ENCODE measurements at regions not wholly inside any gene's neighbourhood (a gene's known extent, or its start where the extent isn't known, plus 50 kb on each side); places are given as distances from the start of the nearest gene placed in this dataset.

GRCh38 chrX:99654188-99654587, 755.9 kb downstream of the PCDH19 start:
- no peak for TF ChIP-seq CTCF (IDR thresholded peaks at IDR 0.05; ENCODE audit: low read depth, low read length)
- no peak for DNase-seq (ENCODE audit: low read depth in 2 of 2)
- no peak overlapping the region for H3K4me3 ChIP-seq (replicated peaks in 1 of 2; ENCODE audit: low read depth in 2 of 2, low read length in 2 of 2)

- H3K4me3 ChIP-seq (replicated peaks in 1 of 2; ENCODE audit: low read depth in 2 of 2, low read length in 2 of 2), result no peak overlapping the region
- no peak for DNase-seq (ENCODE audit: low read depth in 2 of 2)
- no peak for TF ChIP-seq CTCF (IDR thresholded peaks at IDR 0.05; ENCODE audit: low read depth, low read length)
Observed at GRCh38 chrX:99653352-99653751, 756.7 kb downstream of the PCDH19 start.

- H3K4me3 ChIP-seq (replicated peaks in 1 of 2; ENCODE audit: low read depth in 2 of 2, low read length in 2 of 2), result no peak overlapping the region
- DNase-seq (ENCODE audit: low read depth in 2 of 2), result no peak
- no peak for TF ChIP-seq CTCF (IDR thresholded peaks at IDR 0.05; ENCODE audit: low read depth, low read length)
Observed at GRCh38 chrX:99613041-99613440, 797.0 kb downstream of the PCDH19 start.

- no peak for TF ChIP-seq CTCF (IDR thresholded peaks at IDR 0.05; ENCODE audit: low read depth, low read length)
- no peak overlapping the region for H3K4me3 ChIP-seq (replicated peaks in 1 of 2; ENCODE audit: low read depth in 2 of 2, low read length in 2 of 2)
- no peak for DNase-seq (ENCODE audit: low read depth in 2 of 2)
Observed at GRCh38 chrX:99603091-99603814, 806.8 kb downstream of the PCDH19 start.

- no peak for DNase-seq (ENCODE audit: low read depth in 2 of 2)
- no peak for TF ChIP-seq CTCF (IDR thresholded peaks at IDR 0.05; ENCODE audit: low read depth, low read length)
Observed at GRCh38 chrX:99602107-99602506, 808.0 kb downstream of the PCDH19 start.

GRCh38 chrX:99588936-99589335, 821.1 kb downstream of the PCDH19 start:
- TF ChIP-seq CTCF (IDR thresholded peaks at IDR 0.05; ENCODE audit: low read depth, low read length), result no peak
- DNase-seq (ENCODE audit: low read depth in 2 of 2), result no peak
- H3K4me3 ChIP-seq (replicated peaks in 1 of 2; ENCODE audit: low read depth in 2 of 2, low read length in 2 of 2), result no peak overlapping the region

More at GRCh38 chrX:99602107-99602506, 808.0 kb downstream of the PCDH19 start:
- no peak overlapping the region for H3K4me3 ChIP-seq (replicated peaks in 1 of 2; ENCODE audit: low read depth in 2 of 2, low read length in 2 of 2)

GRCh38 chrX:99572711-99573110, 837.4 kb downstream of the PCDH19 start:
- no peak for TF ChIP-seq CTCF (IDR thresholded peaks at IDR 0.05; ENCODE audit: low read depth, low read length)
- H3K4me3 ChIP-seq (replicated peaks in 1 of 2; ENCODE audit: low read depth in 2 of 2, low read length in 2 of 2), result no peak overlapping the region
- DNase-seq (ENCODE audit: low read depth in 2 of 2), result no peak
